PC-9 (cell line): ENCODE measurements at regions not wholly inside any gene's neighbourhood (a gene's known extent, or its start where the extent isn't known, plus 50 kb on each side); places are given as distances from the start of the nearest gene placed in this dataset.
"Not testable (repeated sequence)": the region's sequence is repeated elsewhere in the genome, so short reads cannot be mapped to it uniquely, and the experiment has no call there.

Experiments used
- BruUV-seq: library from RNA; stranded (reverse); fragments of 400-500 nt; replicated peaks from 2 replicates; lab custom pipeline; 2021; lab: Mats Ljungman, UMichigan
- CTCF ChIA-PET: fragments of 300-600 bp; sonication (Branson Sonifier 250); formaldehyde crosslinking; loops from one replicate; lab custom pipeline; 2022; ENCODE audit warnings: antibody characterized with exemption; lab: Charles Lee
- POLR2A ChIA-PET: fragments of 300-600 bp; sonication (Branson Sonifier 250); formaldehyde crosslinking; loops from one replicate; lab custom pipeline; 2022; ENCODE audit warnings: antibody characterized with exemption; ENCODE audit not compliant: unreplicated experiment; lab: Charles Lee
- DNase-seq, 2 experiments: peaks; one replicate each; pipeline versions ENCODE4 v3.0.0 to v3.0.0-alpha.2; 2015 to 2022; ENCODE audit warnings: mixed read lengths in 1 of 2
- H2AFZ ChIP-seq: fragments of 200-600 bp; sonication (generic); 2 replicates; pipeline ENCODE4 v1.8.1; 2017; ENCODE audit warnings: antibody characterized with exemption
- H3F3A ChIP-seq: fragments of 200-600 bp; sonication (generic); 2 replicates; pipeline ENCODE4 v1.8.1; 2017; ENCODE audit warnings: antibody characterized with exemption, mild to moderate bottlenecking, low read depth; ENCODE audit not compliant: insufficient read depth
- H3K27ac ChIP-seq: fragments of 200-600 bp; sonication (generic); 2 replicates; pipeline ENCODE4 v1.6.1; 2016; ENCODE audit warnings: mixed run types
- H3K27me3 ChIP-seq: fragments of 200-600 bp; sonication (generic); 2 replicates; pipeline ENCODE4 v1.6.1; 2016; ENCODE audit warnings: low read depth, mixed run types; ENCODE audit not compliant: insufficient read depth
- H3K36me3 ChIP-seq: fragments of 200-600 bp; sonication (generic); 2 replicates; pipeline ENCODE4 v1.6.1; 2016; ENCODE audit warnings: low read depth, mixed run types
- H3K4me1 ChIP-seq: fragments of 200-600 bp; sonication (generic); replicated peaks from 2 replicates; pipeline ENCODE4 v1.6.1; 2016; ENCODE audit warnings: mixed run types; ENCODE audit not compliant: insufficient read depth
- H3K4me2 ChIP-seq: fragments of 200-600 bp; sonication (generic); 2 replicates; pipeline ENCODE4 v1.6.1; 2017; ENCODE audit warnings: mixed run types
- H3K4me3 ChIP-seq: fragments of 200-600 bp; sonication (generic); 2 replicates; pipeline ENCODE4 v1.6.1; 2016; ENCODE audit warnings: mixed run types
- H3K79me2 ChIP-seq: fragments of 200-600 bp; sonication (generic); 2 replicates; pipeline ENCODE4 v1.6.1; 2017; ENCODE audit warnings: low read depth, mixed run types
- H3K9me2 ChIP-seq: fragments of 200-600 bp; sonication (generic); 2 replicates; pipeline ENCODE4 v1.8.1; 2017; ENCODE audit warnings: mild to moderate bottlenecking; ENCODE audit not compliant: insufficient read depth
- H3K9me3 ChIP-seq: fragments of 200-600 bp; sonication (generic); 2 replicates; pipeline ENCODE4 v1.8.1; 2016; ENCODE audit warnings: low read depth; ENCODE audit not compliant: insufficient read depth
- H4K20me1 ChIP-seq: fragments of 200-600 bp; sonication (generic); 2 replicates; pipeline ENCODE4 v1.8.1; 2017; ENCODE audit not compliant: insufficient read depth
- EZH2 ChIP-seq: fragments of 200-600 bp; sonication (generic); IDR thresholded peaks from 2 replicates; pipeline ENCODE4 v1.8.0; 2017; ENCODE audit warnings: antibody characterized with exemption, low read depth
- intact Hi-C: fragments of 100-400 bp; cut with micrococcal nuclease; formaldehyde crosslinking; loops from one replicate; pipeline ENCODE4 v1.10.0; 2022; ENCODE audit not compliant: unreplicated experiment
- TF ChIP-seq, protein P1 (sequence below): fragments of 200-600 bp; sonication (generic); conservative IDR thresholded peaks from 2 replicates; pipeline ENCODE4 v1.6.1; 2017; ENCODE audit warnings: mixed run types, antibody characterized with exemption, mild to moderate bottlenecking, moderate library complexity

DNA sequence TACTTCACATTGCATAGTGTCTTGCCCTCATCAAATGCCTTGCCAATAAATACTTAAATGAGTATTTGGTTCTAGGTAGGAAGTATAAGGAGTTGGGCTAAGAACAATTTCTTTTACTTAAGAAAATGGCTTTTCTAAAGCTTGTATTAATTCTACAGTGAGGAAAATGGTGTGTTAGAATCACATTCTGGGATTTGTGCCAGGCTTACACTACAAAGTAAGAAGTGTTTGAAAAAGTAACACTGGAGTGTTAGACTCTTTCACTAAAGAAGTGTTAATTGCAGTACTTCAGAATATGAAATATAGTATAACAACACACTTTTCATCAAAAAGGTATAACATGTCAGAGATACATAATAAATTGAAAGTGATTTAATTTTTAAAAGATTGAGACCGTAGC is 328.7 kb downstream of the C3orf38 start:
- Histone ChIP-seq H3F3A (no peaks in the 10 kb centered on the region), H3K36me3 (no peaks in the 10 kb centered on the region), H4K20me1 (no peaks in the 10 kb centered on the region), H3K9me2 (no peaks in the 10 kb centered on the region), H2AFZ (no peak overlapping the region), H3K9me3 (no peaks in the 10 kb centered on the region), H3K4me1 (no peaks in the 10 kb centered on the region), H3K79me2 (no peaks in the 10 kb centered on the region), H3K4me3 (no peak overlapping the region), H3K27me3 (no peaks in the 10 kb centered on the region), H3K4me2 (no peak overlapping the region), H3K27ac (no peak overlapping the region)
- ChIA-PET CTCF (no interaction called here), POLR2A (no interaction called here)
- BruUV-seq: no TSS peak
- DNase-seq: no peak
- intact Hi-C loops: no loop called here
- TF ChIP-seq, protein P1, sequence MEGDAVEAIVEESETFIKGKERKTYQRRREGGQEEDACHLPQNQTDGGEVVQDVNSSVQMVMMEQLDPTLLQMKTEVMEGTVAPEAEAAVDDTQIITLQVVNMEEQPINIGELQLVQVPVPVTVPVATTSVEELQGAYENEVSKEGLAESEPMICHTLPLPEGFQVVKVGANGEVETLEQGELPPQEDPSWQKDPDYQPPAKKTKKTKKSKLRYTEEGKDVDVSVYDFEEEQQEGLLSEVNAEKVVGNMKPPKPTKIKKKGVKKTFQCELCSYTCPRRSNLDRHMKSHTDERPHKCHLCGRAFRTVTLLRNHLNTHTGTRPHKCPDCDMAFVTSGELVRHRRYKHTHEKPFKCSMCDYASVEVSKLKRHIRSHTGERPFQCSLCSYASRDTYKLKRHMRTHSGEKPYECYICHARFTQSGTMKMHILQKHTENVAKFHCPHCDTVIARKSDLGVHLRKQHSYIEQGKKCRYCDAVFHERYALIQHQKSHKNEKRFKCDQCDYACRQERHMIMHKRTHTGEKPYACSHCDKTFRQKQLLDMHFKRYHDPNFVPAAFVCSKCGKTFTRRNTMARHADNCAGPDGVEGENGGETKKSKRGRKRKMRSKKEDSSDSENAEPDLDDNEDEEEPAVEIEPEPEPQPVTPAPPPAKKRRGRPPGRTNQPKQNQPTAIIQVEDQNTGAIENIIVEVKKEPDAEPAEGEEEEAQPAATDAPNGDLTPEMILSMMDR: no peak
- TF ChIP-seq EZH2: no peak

DNA sequence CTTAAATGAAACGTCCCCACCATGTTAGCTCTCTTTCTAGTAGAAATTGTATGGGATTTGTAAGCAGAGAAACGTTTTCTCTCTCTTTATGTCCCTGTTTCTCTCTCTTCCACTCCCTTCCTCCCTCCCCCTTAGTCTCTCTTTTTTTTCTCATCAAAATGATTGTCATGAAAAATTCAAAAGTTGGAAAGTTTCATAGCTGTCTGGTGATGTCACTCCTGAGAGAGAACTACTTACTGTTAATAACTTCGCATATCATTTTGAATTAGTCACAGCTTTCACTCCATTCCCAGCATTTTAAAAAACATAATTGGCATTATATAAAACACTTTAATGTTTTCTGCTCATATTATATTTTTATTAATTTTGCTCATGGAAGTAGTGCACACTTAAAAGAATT is 331.1 kb downstream of the C3orf38 start:
- no peaks in the 10 kb centered on the region for H4K20me1 ChIP-seq
- POLR2A ChIA-PET: no interaction called here
- no peak overlapping the region for H3K27ac ChIP-seq
- no peaks in the 10 kb centered on the region for H3K9me2 ChIP-seq
- TF ChIP-seq EZH2: no peak
- TF ChIP-seq, protein P1: no peak
- H3K4me2 ChIP-seq: no peak overlapping the region
- H3F3A ChIP-seq: no peaks in the 10 kb centered on the region
- no peak overlapping the region for H3K4me3 ChIP-seq
- no peaks in the 10 kb centered on the region for H3K4me1 ChIP-seq
- intact Hi-C loops: no loop called here
- no peaks in the 10 kb centered on the region for H3K27me3 ChIP-seq
- CTCF ChIA-PET: no interaction called here
- H3K9me3 ChIP-seq: no peaks in the 10 kb centered on the region
- BruUV-seq: no TSS peak
- no peak overlapping the region for H2AFZ ChIP-seq
- H3K36me3 ChIP-seq: no peaks in the 10 kb centered on the region
- no peaks in the 10 kb centered on the region for H3K79me2 ChIP-seq
- DNase-seq: no peak

DNA sequence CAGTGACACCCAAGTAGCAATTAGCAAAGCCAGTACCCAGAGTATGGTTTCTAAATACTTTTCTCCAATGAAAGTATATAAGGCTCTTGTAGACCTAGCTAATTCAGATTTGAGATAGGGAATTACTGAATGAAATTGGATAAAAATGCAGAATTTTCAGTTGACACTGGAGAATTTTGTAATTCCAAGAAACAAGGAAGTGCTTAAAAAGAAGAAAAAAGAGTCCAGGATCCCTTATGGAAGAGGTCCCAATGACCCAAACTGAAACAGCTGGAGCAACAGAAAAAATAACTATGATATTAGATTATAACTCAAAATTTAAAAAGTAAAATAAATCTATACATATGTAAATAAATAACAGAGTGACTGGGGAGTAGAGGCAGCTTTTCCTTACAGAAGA is 335.2 kb downstream of the C3orf38 start:
- TF ChIP-seq, protein P1: no peak
- no peak for TF ChIP-seq EZH2
- intact Hi-C loops: no loop called here
- Histone ChIP-seq H3K27me3 (no peaks in the 10 kb centered on the region), H2AFZ (no peak overlapping the region), H3K36me3 (no peaks in the 10 kb centered on the region), H4K20me1 (no peaks in the 10 kb centered on the region), H3K9me2 (no peaks in the 10 kb centered on the region), H3K79me2 (no peaks in the 10 kb centered on the region), H3K4me1 (no peaks in the 10 kb centered on the region), H3F3A (no peaks in the 10 kb centered on the region), H3K4me2 (no peak overlapping the region), H3K9me3 (no peaks in the 10 kb centered on the region), H3K4me3 (no peak overlapping the region), H3K27ac (no peak overlapping the region)
- CTCF ChIA-PET: no interaction called here
- no peak for DNase-seq
- POLR2A ChIA-PET: no interaction called here
- no TSS peak for BruUV-seq

DNA sequence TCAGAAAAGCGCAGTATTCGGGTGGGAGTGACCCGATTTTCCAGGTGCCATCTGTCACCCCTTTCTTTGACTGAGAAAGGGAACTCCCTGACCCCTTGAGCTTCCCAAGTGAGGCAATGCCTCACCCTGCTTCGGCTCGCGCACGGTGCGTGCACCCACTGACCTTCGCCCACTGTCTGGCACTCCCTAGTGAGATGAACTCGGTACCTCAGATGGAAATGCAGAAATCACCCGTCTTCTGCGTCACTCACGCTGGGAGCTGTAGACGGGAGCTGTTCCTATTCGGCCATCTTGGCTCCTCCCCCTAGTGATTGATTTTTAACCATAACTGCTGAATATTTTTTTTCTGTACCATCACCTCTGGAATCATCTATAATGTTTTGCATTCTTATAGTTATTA is 359.1 kb downstream of the C3orf38 start:
- H3K9me3 ChIP-seq, H3K36me3 ChIP-seq, H3K4me1 ChIP-seq, DNase-seq, POLR2A ChIA-PET, intact Hi-C loops, H3F3A ChIP-seq, BruUV-seq, CTCF ChIA-PET, H4K20me1 ChIP-seq, H3K27me3 ChIP-seq, H3K79me2 ChIP-seq, H3K27ac ChIP-seq, H3K9me2 ChIP-seq: not testable (repeated sequence)
- Histone ChIP-seq H3K4me3 (peak overlapping the region; percentile 31; the same call in 1 of the 2 replicates), H2AFZ (peak overlapping the region; percentile 52; the same call in 1 of the 2 replicates), H3K4me2 (peak overlapping the region; percentile 62)
